ENCODE measurements at regions not wholly inside any gene's neighbourhood (a gene's known extent, or its start where the extent isn't known, plus 50 kb on each side); places are given as distances from the start of the nearest gene placed in this dataset.

DNA sequence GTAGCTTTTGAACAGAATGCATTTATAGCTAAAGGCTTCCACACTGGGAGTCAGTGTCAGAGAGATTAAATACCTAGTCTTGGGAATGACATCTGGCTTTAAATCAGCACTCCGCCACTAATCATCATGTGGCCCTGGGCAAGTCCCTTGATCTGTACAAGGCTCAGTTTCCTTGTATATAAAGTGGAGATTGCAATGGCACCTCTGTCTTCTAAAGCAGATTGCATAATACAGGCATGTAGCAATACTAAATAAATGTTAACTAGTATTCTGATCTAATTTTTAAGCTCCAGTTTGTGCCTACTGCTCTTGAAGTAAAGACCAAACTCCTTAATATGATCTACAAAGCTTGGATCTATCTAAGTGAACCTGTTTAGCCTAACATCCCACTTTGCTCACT lies 249.4 kb downstream of the PLPP3 start:
- Histone ChIP-seq H3K27me3 (ENCODE audit: control insufficient read depth, insufficient read depth) (no peaks in the 10 kb centered on the region), H3K4me1 (ENCODE audit: control insufficient read depth, insufficient read depth, low read length) (no peaks in the 10 kb centered on the region), H3K4me3 (ENCODE audit: low read length) (no peak overlapping the region), H3K9me3 (ENCODE audit: control insufficient read depth, low read length) (no peaks in the 10 kb centered on the region), H3K27ac (ENCODE audit: low read length) (no peak overlapping the region)
- intact Hi-C loops (cut with DNase I): no loop called here
- ATAC-seq: no peak
- 92% methylated on average over 1 of the region's 1 CpG for WGBS
- no peak for DNase-seq

- Histone ChIP-seq H3K9me3 (ENCODE audit: control insufficient read depth, low read length) (no peaks in the 10 kb centered on the region), H3K4me3 (ENCODE audit: low read length) (no peak overlapping the region), H3K27ac (ENCODE audit: low read length) (no peak overlapping the region), H3K27me3 (ENCODE audit: control insufficient read depth, insufficient read depth) (no peaks in the 10 kb centered on the region), H3K4me1 (ENCODE audit: control insufficient read depth, insufficient read depth, low read length) (peaks cover 2% of the 10 kb centered on the region)
- DNase-seq (no peak), ATAC-seq (no peak)
- WGBS: 98% methylated on average over 1 of the region's 1 CpG
- intact Hi-C loops (cut with DNase I): no loop called here
Measured at GRCh38 chr1:56327195-56327594, 252.2 kb downstream of the PLPP3 start.

DNA sequence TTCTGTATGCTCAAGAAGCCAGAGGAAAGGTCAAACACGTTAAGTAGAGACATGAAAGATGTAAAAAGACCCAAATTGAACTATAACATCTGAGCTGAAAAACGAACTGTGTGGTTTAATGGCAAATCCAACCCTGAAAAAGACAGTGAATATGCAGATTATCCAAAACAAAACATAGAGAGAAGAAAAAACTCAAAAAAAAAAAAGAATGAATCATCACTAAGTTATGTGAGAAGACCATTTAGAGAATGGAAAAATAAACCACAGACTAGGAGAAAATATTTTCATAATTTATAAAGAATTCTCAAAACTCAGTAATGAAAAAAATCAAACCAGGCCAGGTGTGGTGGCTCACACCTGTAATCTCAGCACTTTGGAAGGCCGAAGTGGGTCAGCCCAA lies 253.3 kb downstream of the PLPP3 start:
- Histone ChIP-seq H3K9me3 (ENCODE audit: control insufficient read depth, low read length) (no peaks in the 10 kb centered on the region), H3K27ac (ENCODE audit: low read length) (no peak overlapping the region), H3K27me3 (ENCODE audit: control insufficient read depth, insufficient read depth) (no peaks in the 10 kb centered on the region), H3K4me1 (ENCODE audit: control insufficient read depth, insufficient read depth, low read length) (peaks cover 2% of the 10 kb centered on the region), H3K4me3 (ENCODE audit: low read length) (no peak overlapping the region)
- ATAC-seq (no peak), DNase-seq (no peak)
- intact Hi-C loops (cut with DNase I): no loop called here
- 73% methylated on average over 3 of the region's 3 CpGs for WGBS

- ATAC-seq: no peak
- Histone ChIP-seq H3K9me3 (ENCODE audit: control insufficient read depth, low read length) (no peaks in the 10 kb centered on the region), H3K27me3 (ENCODE audit: control insufficient read depth, insufficient read depth) (no peaks in the 10 kb centered on the region), H3K27ac (ENCODE audit: low read length) (no peak overlapping the region), H3K4me3 (ENCODE audit: low read length) (no peak overlapping the region), H3K4me1 (ENCODE audit: control insufficient read depth, insufficient read depth, low read length) (peaks cover 2% of the 10 kb centered on the region)
- no peak for DNase-seq
- 94% methylated on average over 1 of the region's 1 CpG for WGBS
- intact Hi-C loops (cut with DNase I): no loop called here
Measured at GRCh38 chr1:56324504-56324903, 254.9 kb downstream of the PLPP3 start.

DNA sequence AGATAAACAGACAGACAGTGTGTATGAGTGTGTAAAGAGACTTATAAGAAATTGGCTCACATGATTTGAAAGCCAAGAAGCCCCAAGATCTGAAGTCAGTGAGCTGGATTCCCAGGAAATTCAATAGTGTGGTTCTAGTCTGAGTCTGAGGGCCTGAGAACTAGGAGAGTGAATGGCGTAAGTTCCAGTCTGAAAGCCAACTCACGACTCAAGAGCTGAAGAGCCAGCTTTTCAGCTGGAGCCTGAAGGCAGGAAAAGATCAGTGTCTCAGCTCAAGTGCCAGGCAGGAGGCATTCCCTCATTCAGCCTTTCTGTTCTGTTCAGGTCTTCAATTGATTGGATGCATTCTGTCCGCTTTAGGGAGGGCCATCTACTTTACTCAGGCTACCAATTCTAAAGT lies 257.2 kb downstream of the PLPP3 start:
- intact Hi-C loops (cut with DNase I): no loop called here
- DNase-seq (peak in 1 of 3 donors; percentile 25), ATAC-seq (peak; percentile 25 to 45)
- Histone ChIP-seq H3K27me3 (ENCODE audit: control insufficient read depth, insufficient read depth) (no peaks in the 10 kb centered on the region), H3K9me3 (ENCODE audit: control insufficient read depth, low read length) (no peaks in the 10 kb centered on the region), H3K4me3 (ENCODE audit: low read length) (no peak overlapping the region), H3K27ac (ENCODE audit: low read length) (no peak overlapping the region), H3K4me1 (ENCODE audit: control insufficient read depth, insufficient read depth, low read length) (peaks cover 2% of the 10 kb centered on the region)
- WGBS: 76% methylated on average over 3 of the region's 3 CpGs

DNA sequence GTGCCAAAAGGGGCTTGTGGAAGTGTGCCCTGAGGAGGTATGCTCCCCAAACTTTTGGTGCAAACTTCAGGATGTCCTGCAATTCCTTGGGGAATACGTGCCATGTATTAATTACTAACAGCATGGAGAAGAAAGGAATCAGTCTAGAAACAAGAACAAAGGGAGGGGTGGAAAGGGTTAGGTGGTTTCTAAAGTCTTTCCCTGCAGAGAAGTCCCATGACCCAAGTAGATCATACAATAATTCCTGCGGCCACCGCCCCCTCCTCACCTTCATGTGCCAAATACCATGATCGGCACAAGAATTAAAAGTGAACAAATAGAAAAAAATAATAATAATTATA lies 258.2 kb downstream of the PLPP3 start:
- H3K4me3 ChIP-seq (ENCODE audit: low read length): no peak overlapping the region
- WGBS: 80% methylated on average over 4 of the region's 4 CpGs
- intact Hi-C loops (cut with DNase I): no loop called here
- H3K27ac ChIP-seq (ENCODE audit: low read length): no peak overlapping the region
- H3K27me3 ChIP-seq (ENCODE audit: control insufficient read depth, insufficient read depth): no peaks in the 10 kb centered on the region
- peaks cover 2% of the 10 kb centered on the region for H3K4me1 ChIP-seq (ENCODE audit: control insufficient read depth, insufficient read depth, low read length)
- no peaks in the 10 kb centered on the region for H3K9me3 ChIP-seq (ENCODE audit: control insufficient read depth, low read length)
- ATAC-seq (no peak), DNase-seq (no peak)

DNA sequence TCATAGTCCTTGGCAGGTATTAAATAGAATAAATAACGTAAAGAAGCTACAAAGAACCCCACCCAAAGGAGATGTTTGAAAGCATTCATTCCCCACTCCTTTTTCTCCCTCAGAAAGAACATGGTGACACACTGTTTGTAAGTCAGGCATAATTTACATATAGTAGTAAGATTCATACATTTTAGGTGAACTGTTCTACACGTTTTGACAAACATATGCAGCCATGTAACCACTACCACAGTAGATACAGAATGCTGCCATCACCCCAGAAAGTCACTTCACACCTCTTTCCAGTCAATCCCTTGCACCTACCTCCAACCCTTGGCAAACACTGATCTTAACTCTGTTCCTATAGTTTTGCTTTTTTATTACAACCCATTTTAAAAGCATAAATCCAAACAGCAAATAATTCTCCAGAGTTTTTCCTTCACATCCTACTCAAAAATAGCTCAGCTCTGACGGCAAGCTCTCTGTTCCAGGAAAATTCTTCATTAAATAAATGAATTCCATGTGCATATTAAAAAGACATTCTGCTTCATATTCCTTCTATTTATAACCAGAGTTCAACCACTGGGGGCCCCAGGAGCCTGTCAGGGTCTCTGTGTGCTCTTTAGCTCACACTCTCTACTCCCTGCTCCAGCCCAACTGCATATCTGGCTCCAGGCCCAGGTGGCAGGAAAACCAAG lies 258.8 kb downstream of the PLPP3 start:
- no peak overlapping the region for H3K27ac ChIP-seq (ENCODE audit: low read length)
- intact Hi-C loops (cut with DNase I): no loop called here
- no peaks in the 10 kb centered on the region for H3K9me3 ChIP-seq (ENCODE audit: control insufficient read depth, low read length)
- peaks cover 5% of the 10 kb centered on the region for H3K4me1 ChIP-seq (ENCODE audit: control insufficient read depth, insufficient read depth, low read length)
- peak in 1 of 3 donors; percentile 70 for DNase-seq
- ATAC-seq: peak in 1 of 2 donors; percentile 79
- 58% methylated on average over 3 of the region's 3 CpGs for WGBS
- no peaks in the 10 kb centered on the region for H3K27me3 ChIP-seq (ENCODE audit: control insufficient read depth, insufficient read depth)
- no peak overlapping the region for H3K4me3 ChIP-seq (ENCODE audit: low read length)

DNA sequence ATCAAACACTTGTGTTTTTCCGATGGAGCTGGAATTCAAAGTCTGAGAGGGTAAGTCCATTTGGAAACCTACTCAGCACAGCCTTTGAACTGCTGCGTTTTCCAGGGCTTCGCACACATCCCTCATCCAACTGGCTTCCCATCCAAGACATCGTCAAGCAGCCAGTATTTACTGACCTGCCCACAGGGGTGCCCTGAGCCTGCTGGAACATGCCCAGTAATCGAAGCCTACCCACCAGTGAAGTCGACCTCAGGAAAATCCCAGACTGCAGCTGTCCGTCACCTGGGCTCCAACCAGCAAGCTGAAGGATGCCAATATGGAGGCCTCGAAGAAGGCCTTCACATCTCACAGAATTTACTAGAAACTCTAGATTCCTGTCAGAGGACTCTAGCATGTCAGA lies 261.6 kb downstream of the PLPP3 start:
- ATAC-seq: no peak
- intact Hi-C loops (cut with DNase I): no loop called here
- WGBS: 97% methylated on average over 8 of the region's 8 CpGs

DNA sequence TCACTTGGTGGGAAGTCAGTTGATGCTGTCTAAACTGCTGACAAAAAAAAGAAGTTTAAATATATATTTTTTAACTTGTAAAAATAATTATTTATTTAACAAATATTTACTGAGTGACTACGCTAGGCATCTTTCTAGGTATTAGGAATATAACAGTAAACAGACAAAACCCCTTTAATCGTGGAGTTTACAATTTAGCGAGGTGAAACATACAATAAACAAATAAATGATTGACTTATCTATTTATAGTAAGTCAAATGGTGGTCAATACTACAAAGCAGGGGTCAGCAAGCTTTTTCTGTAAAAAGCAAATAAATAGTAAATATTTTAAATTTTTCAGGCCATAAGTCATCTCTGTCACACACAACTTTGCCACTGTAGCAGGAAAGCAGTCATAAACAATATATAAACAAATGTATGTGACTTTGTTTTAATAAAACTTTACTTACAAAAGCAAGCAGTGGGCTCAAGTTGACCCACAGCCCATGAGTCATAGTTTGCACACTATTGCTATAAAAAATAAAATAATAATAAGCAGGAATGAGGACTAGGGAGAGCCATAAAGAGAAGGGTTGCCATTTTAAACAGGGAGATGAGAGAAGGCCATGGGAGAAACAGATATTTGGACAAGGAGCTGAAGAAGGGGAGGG lies 263.9 kb downstream of the PLPP3 start:
- WGBS: 97% methylated on average over 3 of the region's 3 CpGs
- Histone ChIP-seq H3K27ac (ENCODE audit: low read length) (no peak overlapping the region), H3K4me3 (ENCODE audit: low read length) (no peak overlapping the region), H3K4me1 (ENCODE audit: control insufficient read depth, insufficient read depth, low read length) (peaks cover 3% of the 10 kb centered on the region), H3K27me3 (ENCODE audit: control insufficient read depth, insufficient read depth) (no peaks in the 10 kb centered on the region), H3K9me3 (ENCODE audit: control insufficient read depth, low read length) (no peaks in the 10 kb centered on the region)
- no peak for ATAC-seq
- no peak for DNase-seq
- intact Hi-C loops (cut with DNase I): no loop called here

More for the DNA sequence above, 261.6 kb downstream of the PLPP3 start:
- Histone ChIP-seq H3K27me3 (ENCODE audit: control insufficient read depth, insufficient read depth) (no peaks in the 10 kb centered on the region), H3K4me1 (ENCODE audit: control insufficient read depth, insufficient read depth, low read length) (peaks cover 5% of the 10 kb centered on the region), H3K4me3 (ENCODE audit: low read length) (no peak overlapping the region), H3K27ac (ENCODE audit: low read length) (no peak overlapping the region), H3K9me3 (ENCODE audit: control insufficient read depth, low read length) (no peaks in the 10 kb centered on the region)
- no peak for DNase-seq

GRCh38 chr1:56313560-56313959 lies 265.8 kb downstream of the PLPP3 start:
- DNase-seq: no peak
- 99% methylated on average over 2 of the region's 2 CpGs for WGBS
- no peaks in the 10 kb centered on the region for H3K27me3 ChIP-seq (ENCODE audit: control insufficient read depth, insufficient read depth)
- no peak overlapping the region for H3K4me3 ChIP-seq (ENCODE audit: low read length)
- no peaks in the 10 kb centered on the region for H3K9me3 ChIP-seq (ENCODE audit: control insufficient read depth, low read length)
- peaks cover 3% of the 10 kb centered on the region for H3K4me1 ChIP-seq (ENCODE audit: control insufficient read depth, insufficient read depth, low read length)
- intact Hi-C loops (cut with DNase I): no loop called here
- no peak for ATAC-seq
- H3K27ac ChIP-seq (ENCODE audit: low read length): no peak overlapping the region

DNA sequence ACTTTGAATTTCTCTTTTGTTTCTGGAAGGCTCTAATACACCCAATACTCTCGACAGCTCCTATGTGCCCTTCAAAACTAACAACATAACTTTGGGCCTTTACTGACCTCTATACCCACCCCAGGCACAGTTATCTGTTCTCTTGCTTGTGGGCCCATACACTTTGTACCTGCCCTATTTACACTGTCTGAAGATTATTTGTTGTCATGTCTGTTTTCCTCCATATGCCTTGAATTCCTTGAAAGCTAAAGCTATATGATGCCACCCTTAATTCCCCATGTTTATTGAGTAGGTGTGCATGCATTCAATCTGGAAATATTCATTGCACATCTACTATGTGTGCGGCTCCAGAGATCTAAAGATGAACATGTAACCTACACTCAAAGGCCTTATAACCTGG lies 267.6 kb downstream of the PLPP3 start:
- intact Hi-C loops (cut with DNase I): no loop called here
- Histone ChIP-seq H3K27ac (ENCODE audit: low read length) (no peak overlapping the region), H3K9me3 (ENCODE audit: control insufficient read depth, low read length) (no peaks in the 10 kb centered on the region), H3K27me3 (ENCODE audit: control insufficient read depth, insufficient read depth) (no peaks in the 10 kb centered on the region), H3K4me1 (ENCODE audit: control insufficient read depth, insufficient read depth, low read length) (peaks cover 3% of the 10 kb centered on the region), H3K4me3 (ENCODE audit: low read length) (no peak overlapping the region)
- no peak for DNase-seq
- WGBS: 69% methylated on average over 2 of the region's 2 CpGs
- ATAC-seq: no peak

- intact Hi-C loops (cut with DNase I): no loop called here
- no peak for ATAC-seq
- H3K4me1 ChIP-seq (ENCODE audit: control insufficient read depth, insufficient read depth, low read length): peaks cover 3% of the 10 kb centered on the region
- WGBS: 65% methylated on average over 3 of the region's 3 CpGs
- no peaks in the 10 kb centered on the region for H3K27me3 ChIP-seq (ENCODE audit: control insufficient read depth, insufficient read depth)
- no peak overlapping the region for H3K4me3 ChIP-seq (ENCODE audit: low read length)
- no peaks in the 10 kb centered on the region for H3K9me3 ChIP-seq (ENCODE audit: control insufficient read depth, low read length)
- H3K27ac ChIP-seq (ENCODE audit: low read length): no peak overlapping the region
- DNase-seq: no peak
Measured at GRCh38 chr1:56310945-56311344, 268.4 kb downstream of the PLPP3 start.

Data from right cardiac atrium (tissue), 5 donors.